ENCODE measurements at regions not wholly inside any gene's neighbourhood (a gene's known extent, or its start where the extent isn't known, plus 50 kb on each side); places are given as distances from the start of the nearest gene placed in this dataset.

DNA sequence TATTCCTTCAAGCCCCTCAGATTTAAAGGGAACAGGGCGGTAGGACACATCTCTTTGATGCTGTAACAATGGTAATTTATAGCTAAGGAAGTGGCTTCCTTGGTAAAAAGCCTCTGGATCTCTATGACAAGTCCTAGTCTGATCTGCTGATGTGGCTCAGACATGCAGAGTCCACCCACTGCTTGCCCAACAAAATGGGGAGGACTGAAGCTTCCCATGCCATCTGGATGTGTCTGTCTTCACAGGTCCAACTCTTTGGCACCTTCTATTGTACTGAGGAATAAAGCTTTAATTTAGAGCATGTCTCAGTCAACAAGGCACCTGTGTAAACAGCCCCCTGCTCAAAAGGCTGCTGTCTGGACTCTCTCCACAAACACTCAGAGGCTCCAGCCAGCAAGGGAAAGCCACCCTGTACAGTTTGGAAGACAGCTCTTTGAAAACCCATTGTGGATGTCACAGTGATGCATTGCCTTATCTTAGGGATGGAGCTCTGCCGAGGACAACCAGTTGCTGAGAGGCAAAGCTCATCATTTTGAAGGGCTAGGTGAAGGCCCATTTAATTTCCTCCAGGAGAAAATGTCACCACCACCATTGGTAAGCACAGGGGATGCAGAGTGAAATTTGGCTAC is 348.6 kb upstream of the GRM7 start:
- intact Hi-C loops (cut with micrococcal nuclease), result no loop called here
- Mint-ChIP-seq H3K36me3 (ENCODE audit: low read depth) (no peaks in the 10 kb centered on the region), H3K27me3 (no peaks in the 10 kb centered on the region), H3K4me3 (no peak overlapping the region), H3K27ac (no peak overlapping the region), H3K9me3 (peaks cover 11% of the 10 kb centered on the region), H3K4me1 (ENCODE audit: low read depth) (no peaks in the 10 kb centered on the region)
- DNase-seq, result no peak
- no peak for ATAC-seq
- TF ChIP-seq, protein P1, sequence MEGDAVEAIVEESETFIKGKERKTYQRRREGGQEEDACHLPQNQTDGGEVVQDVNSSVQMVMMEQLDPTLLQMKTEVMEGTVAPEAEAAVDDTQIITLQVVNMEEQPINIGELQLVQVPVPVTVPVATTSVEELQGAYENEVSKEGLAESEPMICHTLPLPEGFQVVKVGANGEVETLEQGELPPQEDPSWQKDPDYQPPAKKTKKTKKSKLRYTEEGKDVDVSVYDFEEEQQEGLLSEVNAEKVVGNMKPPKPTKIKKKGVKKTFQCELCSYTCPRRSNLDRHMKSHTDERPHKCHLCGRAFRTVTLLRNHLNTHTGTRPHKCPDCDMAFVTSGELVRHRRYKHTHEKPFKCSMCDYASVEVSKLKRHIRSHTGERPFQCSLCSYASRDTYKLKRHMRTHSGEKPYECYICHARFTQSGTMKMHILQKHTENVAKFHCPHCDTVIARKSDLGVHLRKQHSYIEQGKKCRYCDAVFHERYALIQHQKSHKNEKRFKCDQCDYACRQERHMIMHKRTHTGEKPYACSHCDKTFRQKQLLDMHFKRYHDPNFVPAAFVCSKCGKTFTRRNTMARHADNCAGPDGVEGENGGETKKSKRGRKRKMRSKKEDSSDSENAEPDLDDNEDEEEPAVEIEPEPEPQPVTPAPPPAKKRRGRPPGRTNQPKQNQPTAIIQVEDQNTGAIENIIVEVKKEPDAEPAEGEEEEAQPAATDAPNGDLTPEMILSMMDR (IDR thresholded peaks at IDR 0.05), result no peak
- CTCF ChIA-PET, result no interaction called here
- POLR2A ChIA-PET, result no interaction called here

DNA sequence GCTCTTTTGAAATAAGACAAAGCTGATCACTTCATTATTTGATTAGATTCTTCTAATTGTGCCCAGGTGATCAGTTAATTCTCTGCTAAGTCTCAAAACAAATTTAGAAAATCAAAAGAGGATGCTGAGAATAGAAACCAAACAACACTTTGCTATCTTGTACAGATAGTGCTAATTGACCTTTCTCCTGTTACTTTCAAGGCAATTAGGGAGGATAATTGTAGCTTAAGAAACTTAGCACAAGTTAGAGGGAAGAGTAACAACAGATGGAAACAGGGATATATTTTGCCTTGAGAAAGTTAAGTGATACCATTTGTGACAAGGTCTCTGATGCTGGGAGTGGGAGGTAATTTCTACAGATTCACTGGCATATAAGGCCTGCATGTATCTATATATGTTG is 344.8 kb upstream of the GRM7 start:
- Mint-ChIP-seq H3K4me1 (ENCODE audit: low read depth) (no peaks in the 10 kb centered on the region), H3K4me3 (no peak overlapping the region), H3K36me3 (ENCODE audit: low read depth) (no peaks in the 10 kb centered on the region), H3K27ac (no peak overlapping the region), H3K27me3 (no peaks in the 10 kb centered on the region), H3K9me3 (peaks cover 5% of the 10 kb centered on the region)
- ATAC-seq, result no peak
- TF ChIP-seq, protein P1 (IDR thresholded peaks at IDR 0.05), result no peak
- intact Hi-C loops (cut with micrococcal nuclease), result no loop called here
- POLR2A ChIA-PET, result no interaction called here
- CTCF ChIA-PET, result no interaction called here
- DNase-seq, result no peak

DNA sequence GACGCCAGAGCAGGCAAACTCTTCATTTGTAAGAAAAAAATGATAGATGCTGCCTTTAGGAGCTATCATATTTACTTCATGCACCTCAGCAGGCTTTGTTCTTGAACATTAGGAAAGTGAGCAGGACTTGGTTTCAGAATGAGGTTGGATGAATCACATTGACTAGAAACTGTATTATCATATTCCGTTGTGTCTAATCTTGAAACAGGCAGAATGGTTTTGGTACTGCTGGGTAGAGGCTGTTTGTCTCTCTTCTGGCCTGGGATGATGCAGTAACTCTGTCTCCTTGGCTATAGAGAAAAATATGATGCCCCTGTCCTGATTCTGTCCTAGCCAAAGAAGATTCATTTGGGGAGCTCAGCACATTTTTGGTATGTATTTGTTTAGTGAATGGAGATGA is 344.2 kb upstream of the GRM7 start:
- no peak for ATAC-seq
- POLR2A ChIA-PET, result no interaction called here
- H3K4me3 Mint-ChIP-seq, result no peak overlapping the region
- intact Hi-C loops (cut with micrococcal nuclease), result no loop called here
- peaks cover 5% of the 10 kb centered on the region for H3K9me3 Mint-ChIP-seq
- no peaks in the 10 kb centered on the region for H3K27me3 Mint-ChIP-seq
- TF ChIP-seq, protein P1 (IDR thresholded peaks at IDR 0.05), result no peak
- H3K36me3 Mint-ChIP-seq (ENCODE audit: low read depth), result no peaks in the 10 kb centered on the region
- no peak overlapping the region for H3K27ac Mint-ChIP-seq
- no peaks in the 10 kb centered on the region for H3K4me1 Mint-ChIP-seq (ENCODE audit: low read depth)
- DNase-seq, result no peak
- CTCF ChIA-PET, result no interaction called here

DNA sequence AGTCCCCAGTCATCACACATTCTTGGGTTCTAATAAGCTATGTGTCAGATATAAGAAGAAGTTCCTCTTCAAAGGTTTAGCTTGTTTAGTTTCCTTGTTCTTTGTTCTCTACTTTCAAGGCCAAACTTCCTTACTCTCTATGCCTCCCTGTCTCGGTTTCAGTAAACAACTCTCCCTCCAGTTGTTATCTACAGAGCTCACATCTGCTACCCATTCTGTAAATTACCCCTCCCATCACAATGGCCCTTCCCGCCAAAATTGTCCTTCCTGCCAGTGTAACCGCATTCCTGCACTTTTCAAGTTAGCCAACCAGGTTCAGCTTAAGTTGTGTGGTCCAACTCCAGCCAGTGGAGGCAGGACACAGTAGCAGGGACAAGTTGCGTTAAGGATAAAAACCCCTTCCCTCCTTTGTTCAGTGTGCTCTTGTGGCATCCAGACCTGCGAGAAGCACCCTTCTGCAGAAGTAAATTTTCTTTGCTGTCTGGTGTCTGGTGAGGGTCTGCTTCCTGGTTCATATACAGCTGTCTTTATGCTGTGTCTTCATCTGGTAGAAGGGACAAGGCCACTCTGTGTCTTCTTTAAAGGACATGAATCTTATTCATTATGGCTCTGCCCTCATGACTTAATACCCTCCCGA is 342.1 kb upstream of the GRM7 start:
- ATAC-seq (no peak), DNase-seq (no peak)
- POLR2A ChIA-PET, result no interaction called here
- TF ChIP-seq, protein P1 (IDR thresholded peaks at IDR 0.05), result no peak
- Mint-ChIP-seq H3K27me3 (no peaks in the 10 kb centered on the region), H3K4me1 (ENCODE audit: low read depth) (no peaks in the 10 kb centered on the region), H3K36me3 (ENCODE audit: low read depth) (no peaks in the 10 kb centered on the region), H3K27ac (no peak overlapping the region), H3K9me3 (peaks cover 7% of the 10 kb centered on the region), H3K4me3 (no peak overlapping the region)
- CTCF ChIA-PET, result no interaction called here
- intact Hi-C loops (cut with micrococcal nuclease), result no loop called here

DNA sequence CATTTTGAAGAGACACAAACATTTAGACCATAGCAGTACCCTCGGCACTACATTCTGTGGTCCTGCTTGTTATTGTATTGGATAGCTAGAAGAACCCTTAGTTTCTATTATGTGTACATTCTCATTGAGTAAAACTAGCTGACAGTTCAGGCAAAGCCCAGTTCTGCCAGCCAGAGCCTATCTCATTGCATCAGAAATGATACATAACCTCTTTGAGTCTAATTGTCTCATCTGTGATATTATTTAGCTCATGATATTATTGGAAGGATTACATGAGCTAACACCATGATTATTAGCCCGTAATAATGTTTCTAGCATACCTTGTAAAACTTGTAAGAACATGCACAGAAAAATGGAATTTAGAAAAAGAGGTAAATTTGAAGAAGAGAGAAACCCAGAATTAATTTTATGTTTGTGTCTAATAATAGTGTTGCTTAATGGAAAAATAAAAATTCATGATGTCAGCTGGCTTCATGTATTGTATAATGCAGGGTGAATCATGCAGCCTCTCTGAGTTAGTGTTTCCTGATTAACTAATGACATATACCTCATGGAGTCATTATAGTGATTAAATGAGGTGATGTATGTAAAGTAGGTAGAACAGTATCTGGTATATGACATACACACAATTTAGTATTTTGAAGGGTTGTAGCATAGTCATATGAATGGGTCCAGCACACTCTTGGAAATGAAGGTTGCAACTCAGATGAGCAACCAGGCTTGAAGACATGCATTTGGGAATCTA is 339.4 kb upstream of the GRM7 start:
- H3K27me3 Mint-ChIP-seq, result no peaks in the 10 kb centered on the region
- no peak overlapping the region for H3K4me3 Mint-ChIP-seq
- POLR2A ChIA-PET, result no interaction called here
- H3K4me1 Mint-ChIP-seq (ENCODE audit: low read depth), result no peaks in the 10 kb centered on the region
- DNase-seq, result no peak
- intact Hi-C loops (cut with micrococcal nuclease), result no loop called here
- H3K36me3 Mint-ChIP-seq (ENCODE audit: low read depth), result no peaks in the 10 kb centered on the region
- TF ChIP-seq, protein P1 (IDR thresholded peaks at IDR 0.05), result no peak
- ATAC-seq, result no peak
- peaks cover 5% of the 10 kb centered on the region for H3K9me3 Mint-ChIP-seq
- CTCF ChIA-PET, result no interaction called here
- no peak overlapping the region for H3K27ac Mint-ChIP-seq
